HG03432 (cell line): ENCODE measurements at regions not wholly inside any gene's neighbourhood (a gene's known extent, or its start where the extent isn't known, plus 50 kb on each side); places are given as distances from the start of the nearest gene placed in this dataset.

Source experiments
- ATAC-seq: cut with Tn5 transposase; IDR thresholded peaks from one replicate; pipeline ENCODE4 v1.9.1; 2021; ENCODE audit warnings: mild to moderate bottlenecking, moderate library complexity; ENCODE audit not compliant: unreplicated experiment

DNA sequence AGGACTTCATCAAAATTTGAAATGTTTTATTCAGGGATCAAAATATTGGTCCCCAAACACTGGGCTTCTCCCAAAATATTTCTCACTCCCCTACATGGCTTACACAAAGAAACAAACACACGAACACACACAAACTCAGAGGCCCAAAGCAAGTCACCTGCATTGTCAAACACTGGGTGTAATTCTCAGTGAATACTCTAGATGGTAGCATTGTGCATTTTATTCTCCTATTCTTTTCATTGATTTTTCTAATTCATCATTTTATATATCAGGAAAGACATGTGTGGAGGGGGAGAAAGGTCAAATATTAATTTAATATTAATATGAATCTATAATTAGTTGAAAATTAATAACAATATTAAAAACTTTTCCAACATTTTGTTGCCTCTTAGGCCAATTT, 72.3 kb upstream of the TNMD start:
- ATAC-seq: peak; percentile 45

DNA sequence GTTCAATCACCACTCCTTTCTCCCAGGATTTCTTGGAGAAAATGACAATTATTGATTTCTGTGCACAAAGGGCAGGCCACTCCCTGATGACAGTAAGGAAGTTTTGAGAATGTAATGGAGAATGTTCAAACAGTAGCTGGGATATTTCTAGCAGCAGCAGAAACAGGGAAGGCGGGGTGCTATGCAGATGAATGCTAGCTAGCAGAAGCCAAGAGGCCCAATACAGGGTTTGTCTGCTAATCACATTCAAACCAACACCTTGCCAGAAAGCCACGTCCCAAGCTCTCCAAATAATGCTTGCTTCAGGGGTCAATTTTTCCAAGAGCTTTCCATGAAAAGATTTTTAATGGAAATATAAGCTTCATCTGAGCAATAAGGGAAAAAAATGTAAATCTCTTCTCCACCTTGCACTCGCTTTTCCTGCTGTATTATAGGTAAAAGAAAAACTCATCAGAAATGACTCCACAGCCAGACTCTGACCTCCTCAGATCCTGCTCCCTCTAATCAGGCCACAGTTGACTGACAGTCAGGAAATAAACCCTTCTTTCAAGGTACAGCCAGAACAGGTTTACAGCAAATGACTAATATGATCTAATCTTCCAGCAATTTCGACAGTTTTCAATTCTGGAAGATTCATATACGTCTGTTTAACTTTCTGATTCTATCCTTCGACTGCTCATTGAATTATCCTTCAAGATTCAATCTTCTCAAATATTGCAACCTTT, 84.7 kb upstream of the PCDH19 start:
- no peak for ATAC-seq

DNA sequence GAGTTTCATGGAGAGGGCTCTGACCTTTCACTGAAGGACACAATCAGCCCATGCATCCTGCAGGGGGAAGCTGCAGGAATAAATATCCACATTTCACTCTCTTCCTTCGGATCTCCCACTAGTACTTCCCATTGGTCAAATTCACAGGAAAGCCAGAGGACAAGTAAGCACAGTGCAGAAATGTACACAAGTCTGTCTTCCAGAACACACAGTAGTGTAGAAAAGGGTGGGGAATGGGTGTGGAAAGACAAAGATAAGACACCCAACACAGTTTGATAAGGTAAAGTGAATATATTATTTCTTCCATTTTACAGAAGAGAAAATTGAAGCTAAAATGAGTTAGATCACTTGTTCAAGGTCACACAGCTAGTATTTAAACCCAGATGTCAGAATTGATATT, 81.1 kb upstream of the PCDH19 start:
- no peak for ATAC-seq

DNA sequence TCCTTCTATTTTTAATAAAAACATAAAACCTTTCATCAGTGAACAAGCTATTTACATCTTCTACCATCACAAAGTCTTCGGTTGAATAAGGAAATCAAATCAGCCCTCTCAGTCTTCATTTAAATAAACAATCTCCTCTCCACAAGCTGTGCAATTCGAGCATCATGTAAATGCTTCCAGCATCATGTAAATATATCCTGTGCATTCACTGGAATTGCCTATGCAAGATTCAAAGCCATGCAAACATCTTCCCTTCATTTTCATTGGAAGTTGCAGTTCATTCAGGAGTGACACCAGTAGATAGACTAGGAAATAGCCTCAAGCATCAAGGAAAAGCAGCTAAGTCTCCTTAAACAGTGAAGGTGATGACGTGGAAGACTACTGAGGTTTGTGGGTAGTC, 77.7 kb upstream of the PCDH19 start:
- ATAC-seq: no peak

DNA sequence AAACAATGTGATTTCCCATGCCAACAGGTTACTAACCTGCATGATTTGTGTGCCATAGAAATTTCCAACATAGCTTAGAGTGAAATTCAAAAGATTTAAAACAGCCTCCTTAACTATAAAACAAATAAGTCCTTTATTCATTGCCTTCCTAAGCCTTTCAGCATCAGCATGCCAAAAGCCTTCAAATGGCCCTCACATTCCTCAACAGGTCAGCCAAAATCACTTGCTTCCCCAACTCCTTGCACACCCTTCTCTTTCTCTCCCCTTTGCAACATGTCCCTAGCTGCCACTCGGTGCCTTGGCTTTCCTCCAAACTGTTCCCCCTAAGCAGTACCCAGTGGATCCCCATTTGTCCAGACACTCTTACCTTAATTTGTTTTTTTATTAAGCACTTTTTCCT, 74.9 kb upstream of the PCDH19 start:
- no peak for ATAC-seq

DNA sequence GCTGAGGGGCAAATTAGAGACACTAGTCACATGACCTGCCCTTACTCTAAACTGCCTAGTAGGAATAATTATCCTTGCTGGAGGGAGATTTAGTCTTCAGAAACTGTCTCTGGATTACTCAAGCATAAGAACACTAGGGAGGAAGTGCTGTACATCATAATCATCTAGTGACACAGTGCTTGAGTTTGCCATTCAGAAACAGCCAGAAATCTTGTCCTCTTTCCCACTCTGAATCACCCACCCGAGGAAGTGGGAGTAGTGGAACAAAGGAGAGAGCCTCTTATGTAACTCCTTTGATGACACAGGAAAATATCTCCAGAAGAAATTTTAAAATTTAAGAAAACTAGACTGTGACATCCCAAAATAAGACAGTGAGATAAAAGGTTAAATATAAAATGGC, 69.3 kb upstream of the PCDH19 start:
- no peak for ATAC-seq

DNA sequence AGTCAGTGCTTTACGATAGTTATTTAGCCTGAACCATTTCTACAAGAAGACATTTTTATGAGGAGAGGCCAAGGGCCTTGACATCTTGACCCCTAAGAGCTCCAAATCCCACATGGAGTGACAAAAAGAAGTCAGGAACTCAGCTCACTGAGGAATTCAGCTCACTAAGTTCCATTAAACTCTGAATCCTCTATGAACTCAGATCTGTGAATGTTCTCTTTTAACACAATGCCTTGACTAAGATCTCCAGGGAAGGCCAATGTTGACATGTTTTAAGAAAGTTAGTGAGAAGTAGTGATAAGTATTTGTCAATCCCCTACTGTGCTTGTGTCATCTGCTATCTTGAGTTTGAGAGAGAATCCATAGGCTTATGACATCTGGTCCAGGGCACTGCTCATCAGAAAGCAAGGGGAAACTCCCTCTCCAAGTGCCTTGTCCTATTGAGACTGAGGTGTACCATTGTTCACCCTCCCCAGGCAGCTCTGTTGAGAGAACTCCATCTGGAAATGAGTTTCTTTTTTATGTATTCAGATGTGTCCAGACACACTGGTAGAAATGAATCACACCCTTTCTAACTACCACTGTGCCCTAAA, 68.7 kb upstream of the PCDH19 start:
- no peak for ATAC-seq

DNA sequence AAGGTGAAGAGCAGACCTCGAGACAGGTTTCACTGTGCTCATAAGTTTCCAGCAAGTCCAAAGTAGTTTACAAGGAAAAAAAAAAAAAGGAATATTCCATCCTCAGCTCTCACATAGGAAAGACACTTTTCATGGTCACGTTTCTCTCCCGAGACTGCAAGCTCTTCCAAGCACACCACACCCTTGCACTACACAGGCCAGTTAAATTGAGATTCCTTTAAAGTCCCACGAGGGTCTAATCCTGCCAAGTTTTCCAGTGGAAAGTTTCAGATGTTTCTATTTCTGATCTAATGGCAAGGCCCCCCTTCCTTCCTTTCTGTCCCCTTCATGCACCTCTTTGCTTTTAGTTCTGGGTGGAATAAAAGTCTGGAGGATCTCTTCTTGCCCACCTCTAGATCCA, 67.9 kb upstream of the PCDH19 start:
- ATAC-seq: no peak

DNA sequence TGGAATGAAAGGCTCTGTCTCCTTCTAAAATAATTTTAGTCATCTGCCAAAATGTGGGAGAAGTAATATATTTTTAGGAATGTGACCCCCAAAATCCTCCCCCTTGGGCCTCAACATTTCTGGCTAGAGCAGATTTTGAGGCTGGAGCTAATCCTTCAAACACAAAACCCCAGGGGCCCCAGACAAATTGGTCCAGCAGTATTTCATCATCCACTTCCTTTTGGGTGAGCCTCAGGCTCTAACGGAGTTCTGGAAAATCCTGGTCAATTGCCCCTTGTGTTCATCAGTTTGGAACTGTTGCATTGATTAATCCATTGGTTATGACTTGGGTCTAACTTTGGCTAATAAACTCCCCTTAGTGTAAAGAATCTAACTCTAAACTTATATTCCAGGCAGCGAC, 67.4 kb upstream of the PCDH19 start:
- ATAC-seq: no peak
